SU-DHL-6 (cell line): ENCODE measurements at regions not wholly inside any gene's neighbourhood (a gene's known extent, or its start where the extent isn't known, plus 50 kb on each side); places are given as distances from the start of the nearest gene placed in this dataset.
"Not testable (repeated sequence)": the region's sequence is repeated elsewhere in the genome, so short reads cannot be mapped to it uniquely, and the experiment has no call there.

Source experiments
- EZH2phosphoT487 ChIP-seq: fragments of 200-600 bp; sonication (generic), shearing (Covaris generic); conservative IDR thresholded peaks from 2 replicates; pipeline ENCODE4 v1.6.1; 2018; ENCODE audit warnings: mild to moderate bottlenecking, antibody characterized with exemption, low read length, moderate library complexity, mixed read lengths
- TF ChIP-seq, protein P1 (sequence below): fragments of 200-600 bp; sonication (generic); IDR thresholded peaks from one replicate; pipeline ENCODE4 v1.5.1; 2017; ENCODE audit warnings: antibody characterized with exemption, mild to moderate bottlenecking, low read length, moderate library complexity; ENCODE audit not compliant: insufficient read depth, poor library complexity, severe bottlenecking

DNA sequence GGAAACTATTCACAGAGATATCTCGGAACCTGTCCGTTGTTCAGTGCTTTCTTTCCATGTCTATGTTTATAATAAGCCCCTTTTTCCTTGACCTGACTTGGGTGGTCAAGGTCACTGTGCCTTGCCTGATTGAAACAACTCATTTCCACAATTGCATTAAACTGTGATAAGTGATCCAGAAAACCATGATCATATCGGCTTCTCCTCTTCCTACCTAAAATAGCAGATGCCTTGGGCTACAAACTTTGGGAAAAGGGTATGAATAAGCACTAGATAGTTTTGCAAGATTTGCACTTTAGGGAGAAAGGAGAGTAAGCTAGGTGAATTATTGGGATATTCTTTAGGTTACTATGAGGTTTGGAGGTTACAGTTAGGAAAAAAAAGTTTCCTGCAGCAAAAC, 115.2 kb downstream of the KBTBD2 start:
- TF ChIP-seq, protein P1, sequence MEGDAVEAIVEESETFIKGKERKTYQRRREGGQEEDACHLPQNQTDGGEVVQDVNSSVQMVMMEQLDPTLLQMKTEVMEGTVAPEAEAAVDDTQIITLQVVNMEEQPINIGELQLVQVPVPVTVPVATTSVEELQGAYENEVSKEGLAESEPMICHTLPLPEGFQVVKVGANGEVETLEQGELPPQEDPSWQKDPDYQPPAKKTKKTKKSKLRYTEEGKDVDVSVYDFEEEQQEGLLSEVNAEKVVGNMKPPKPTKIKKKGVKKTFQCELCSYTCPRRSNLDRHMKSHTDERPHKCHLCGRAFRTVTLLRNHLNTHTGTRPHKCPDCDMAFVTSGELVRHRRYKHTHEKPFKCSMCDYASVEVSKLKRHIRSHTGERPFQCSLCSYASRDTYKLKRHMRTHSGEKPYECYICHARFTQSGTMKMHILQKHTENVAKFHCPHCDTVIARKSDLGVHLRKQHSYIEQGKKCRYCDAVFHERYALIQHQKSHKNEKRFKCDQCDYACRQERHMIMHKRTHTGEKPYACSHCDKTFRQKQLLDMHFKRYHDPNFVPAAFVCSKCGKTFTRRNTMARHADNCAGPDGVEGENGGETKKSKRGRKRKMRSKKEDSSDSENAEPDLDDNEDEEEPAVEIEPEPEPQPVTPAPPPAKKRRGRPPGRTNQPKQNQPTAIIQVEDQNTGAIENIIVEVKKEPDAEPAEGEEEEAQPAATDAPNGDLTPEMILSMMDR = not testable (repeated sequence)
- not testable (repeated sequence) for TF ChIP-seq EZH2phosphoT487
